Tibial nerve (tissue), 4 donors: ENCODE measurements at regions not wholly inside any gene's neighbourhood (a gene's known extent, or its start where the extent isn't known, plus 50 kb on each side); places are given as distances from the start of the nearest gene placed in this dataset.

ENCODE experiments used
- DNase-seq, 2 donors: peaks; one replicate each; pipeline ENCODE4 v3.0.0-alpha.2; 2019; ENCODE audit warnings: low spot score in 2 of 2
- H3K27ac ChIP-seq, 4 donors: fragments of 200-600 bp; sonication (generic) in 3 of 4; one replicate each; pipeline ENCODE4 v1.5.1; 2017 to 2019; ENCODE audit warnings: mild to moderate bottlenecking in 1 of 4
- H3K27me3 ChIP-seq, 2 donors: fragments of 200-600 bp; sonication (generic) in 1 of 2; one replicate each; pipeline versions ENCODE4 v1.5.1 to v1.6.0; 2017 to 2019
- H3K36me3 ChIP-seq, 3 donors: fragments of 200-600 bp; sonication (generic); one replicate each; pipeline ENCODE4 v1.5.1; 2018 to 2019
- H3K4me1 ChIP-seq, 4 donors: fragments of 200-600 bp; sonication (generic) in 3 of 4; one replicate each; pipeline ENCODE4 v1.5.1; 2017 to 2019
- H3K4me3 ChIP-seq, 4 donors: fragments of 200-600 bp; sonication (generic) in 3 of 4; one replicate each; pipeline ENCODE4 v1.5.1; 2017 to 2019; ENCODE audit warnings: mild to moderate bottlenecking in 1 of 4, moderate library complexity in 1 of 4
- H3K9me3 ChIP-seq, 4 donors: fragments of 200-600 bp; sonication (generic) in 3 of 4; one replicate each; pipeline ENCODE4 v1.5.1; 2017 to 2019
- EP300 ChIP-seq, 2 donors: sonication (generic); formaldehyde crosslinking; IDR thresholded peaks; one replicate each; pipeline ENCODE4 v1.6.1; 2017; ENCODE audit warnings: antibody characterized with exemption in 2 of 2, mild to moderate bottlenecking in 1 of 2
- POLR2A ChIP-seq, 2 donors: fragments of 450-650 bp; IDR thresholded peaks; one replicate each; pipeline ENCODE4 v1.6.1; 2017; ENCODE audit warnings: antibody characterized with exemption in 2 of 2, mild to moderate bottlenecking in 2 of 2, moderate library complexity in 2 of 2
- WGBS, 2 donors: methylation state at CpG; one replicate each; pipeline ENCODE4 v1.1.5; 2018; 5-methylcytosine and 5-hydroxymethylcytosine counted together
- TF ChIP-seq, protein P1 (sequence below), 5 experiments: fragments of 200-600 bp in 3 of 5; fragments of 450-650 bp in 2 of 5; sonication (generic) in 3 of 5; IDR thresholded peaks; one replicate each; pipeline ENCODE4 v1.5.1; 2016 to 2019; ENCODE audit warnings: antibody characterized with exemption in 5 of 5, mild to moderate bottlenecking in 3 of 5, moderate library complexity in 2 of 5

GRCh38 chr10:101293007-101293723, 60.8 kb upstream of the BTRC start:
- WGBS, 2 donors = 40 to 51% methylated on average over 17 of the region's 17 CpGs
- H3K27me3 ChIP-seq = peaks cover 0 to 95% of the 10 kb centered on the region in 2 donors
- H3K9me3 ChIP-seq = no peaks in the 10 kb centered on the region
- H3K36me3 ChIP-seq = no peaks in the 10 kb centered on the region
- peak overlapping the region in 1 of 4 donors; percentile 53 for H3K4me3 ChIP-seq
- no peak overlapping the region for H3K27ac ChIP-seq
- DNase-seq = no peak
- TF ChIP-seq POLR2A (IDR thresholded peaks at IDR 0.05) = no peak
- TF ChIP-seq, protein P1, sequence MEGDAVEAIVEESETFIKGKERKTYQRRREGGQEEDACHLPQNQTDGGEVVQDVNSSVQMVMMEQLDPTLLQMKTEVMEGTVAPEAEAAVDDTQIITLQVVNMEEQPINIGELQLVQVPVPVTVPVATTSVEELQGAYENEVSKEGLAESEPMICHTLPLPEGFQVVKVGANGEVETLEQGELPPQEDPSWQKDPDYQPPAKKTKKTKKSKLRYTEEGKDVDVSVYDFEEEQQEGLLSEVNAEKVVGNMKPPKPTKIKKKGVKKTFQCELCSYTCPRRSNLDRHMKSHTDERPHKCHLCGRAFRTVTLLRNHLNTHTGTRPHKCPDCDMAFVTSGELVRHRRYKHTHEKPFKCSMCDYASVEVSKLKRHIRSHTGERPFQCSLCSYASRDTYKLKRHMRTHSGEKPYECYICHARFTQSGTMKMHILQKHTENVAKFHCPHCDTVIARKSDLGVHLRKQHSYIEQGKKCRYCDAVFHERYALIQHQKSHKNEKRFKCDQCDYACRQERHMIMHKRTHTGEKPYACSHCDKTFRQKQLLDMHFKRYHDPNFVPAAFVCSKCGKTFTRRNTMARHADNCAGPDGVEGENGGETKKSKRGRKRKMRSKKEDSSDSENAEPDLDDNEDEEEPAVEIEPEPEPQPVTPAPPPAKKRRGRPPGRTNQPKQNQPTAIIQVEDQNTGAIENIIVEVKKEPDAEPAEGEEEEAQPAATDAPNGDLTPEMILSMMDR (IDR thresholded peaks at IDR 0.05) = no peak
- TF ChIP-seq EP300 (IDR thresholded peaks at IDR 0.05) = no peak
- peaks cover 0 to 23% (median 12%) of the 10 kb centered on the region in 4 donors for H3K4me1 ChIP-seq

- H3K36me3 ChIP-seq = no peaks in the 10 kb centered on the region
- DNase-seq = no peak
- H3K9me3 ChIP-seq = no peaks in the 10 kb centered on the region
- peaks cover 0 to 96% of the 10 kb centered on the region in 2 donors for H3K27me3 ChIP-seq
- no peak overlapping the region for H3K4me3 ChIP-seq
- WGBS, 2 donors = 81 to 97% methylated on average over 3 of the region's 3 CpGs
- TF ChIP-seq EP300 (IDR thresholded peaks at IDR 0.05) = no peak
- TF ChIP-seq, protein P1 (IDR thresholded peaks at IDR 0.05) = no peak
- TF ChIP-seq POLR2A (IDR thresholded peaks at IDR 0.05) = no peak
- peaks cover 0 to 23% (median 12%) of the 10 kb centered on the region in 4 donors for H3K4me1 ChIP-seq
- H3K27ac ChIP-seq = no peak overlapping the region
Measured at GRCh38 chr10:101294109-101294508, 59.9 kb upstream of the BTRC start.

GRCh38 chr10:101295261-101295660, 58.7 kb upstream of the BTRC start:
- Histone ChIP-seq H3K36me3 (no peaks in the 10 kb centered on the region), H3K4me1 (peaks cover 0 to 23% (median 12%) of the 10 kb centered on the region in 4 donors), H3K4me3 (no peak overlapping the region), H3K27me3 (peaks cover 0 to 94% of the 10 kb centered on the region in 2 donors), H3K9me3 (no peaks in the 10 kb centered on the region), H3K27ac (no peak overlapping the region)
- 49 to 62% methylated on average over 4 of the region's 4 CpGs for WGBS, 2 donors
- DNase-seq = no peak
- TF ChIP-seq, protein P1 (IDR thresholded peaks at IDR 0.05) = no peak
- no peak for TF ChIP-seq POLR2A (IDR thresholded peaks at IDR 0.05)
- TF ChIP-seq EP300 (IDR thresholded peaks at IDR 0.05) = no peak

DNA sequence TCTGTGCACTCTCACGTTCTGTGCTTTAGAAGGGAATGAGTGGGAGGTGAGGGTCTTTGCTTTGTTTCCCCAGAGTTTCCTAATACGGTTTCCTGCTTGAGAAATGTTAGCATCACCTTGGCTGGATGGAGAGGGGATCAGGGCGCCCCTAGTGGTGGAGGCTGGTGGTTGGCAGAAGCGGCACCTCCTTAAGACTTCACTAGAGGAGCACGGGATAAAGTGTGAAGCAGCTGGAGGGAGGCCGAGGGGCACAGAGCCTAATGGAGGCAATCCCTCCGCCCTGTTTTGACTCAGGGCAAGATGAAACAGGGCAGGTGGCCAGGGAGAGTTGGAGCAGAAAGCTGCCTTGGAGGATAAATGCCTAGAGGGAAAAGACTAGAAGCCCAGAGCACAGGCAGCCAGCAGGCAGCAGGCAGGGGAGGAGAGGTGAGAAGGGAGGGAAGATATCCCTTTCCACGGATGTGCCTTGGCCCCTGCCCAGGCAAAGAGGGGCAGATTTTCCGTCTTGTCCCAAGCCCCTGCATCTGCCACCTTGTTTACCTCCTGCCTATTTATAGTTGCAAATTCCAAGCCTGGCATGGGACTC, 56.0 kb upstream of the BTRC start:
- Histone ChIP-seq H3K4me1 (peaks cover 0 to 1% (median 0%) of the 10 kb centered on the region in 4 donors), H3K9me3 (peaks cover 0 to 6% (median 0%) of the 10 kb centered on the region in 4 donors), H3K27ac (no peak overlapping the region), H3K27me3 (peaks cover 0 to 89% of the 10 kb centered on the region in 2 donors), H3K4me3 (no peak overlapping the region), H3K36me3 (no peaks in the 10 kb centered on the region)
- TF ChIP-seq, protein P1 (IDR thresholded peaks at IDR 0.05) = peak; percentile 45 to 75 (median 64)
- no peak for TF ChIP-seq POLR2A (IDR thresholded peaks at IDR 0.05)
- WGBS, 2 donors = 8 to 11% methylated on average over 9 of the region's 9 CpGs
- DNase-seq = peak; percentile 25 to 52

DNA sequence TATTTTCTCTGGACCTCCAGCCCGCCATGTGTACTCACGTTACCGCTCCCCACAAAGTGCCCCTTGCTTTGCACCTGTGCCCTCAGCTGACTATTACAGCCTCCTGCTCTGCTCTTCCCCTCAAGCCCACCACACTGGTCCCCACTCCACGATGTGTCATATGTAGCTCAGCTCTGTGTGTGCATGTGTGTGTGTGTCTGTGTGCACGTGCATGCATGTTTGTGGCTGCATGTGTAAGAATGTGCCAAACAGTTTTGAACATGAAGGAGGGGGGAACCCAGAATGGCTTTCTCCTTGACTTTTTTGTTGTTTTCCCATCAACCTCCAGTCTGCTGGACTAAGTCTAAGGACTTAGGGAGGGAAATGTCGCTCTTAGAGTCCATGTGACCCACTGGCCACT, 54.8 kb upstream of the BTRC start:
- Histone ChIP-seq H3K4me3 (no peak overlapping the region), H3K36me3 (no peaks in the 10 kb centered on the region), H3K4me1 (no peaks in the 10 kb centered on the region), H3K27me3 (peaks cover 0 to 89% of the 10 kb centered on the region in 2 donors), H3K9me3 (peaks cover 0 to 6% (median 0%) of the 10 kb centered on the region in 4 donors), H3K27ac (no peak overlapping the region)
- 86% methylated on average over 6 of the region's 6 CpGs for WGBS, 2 donors
- no peak for TF ChIP-seq EP300 (IDR thresholded peaks at IDR 0.05)
- TF ChIP-seq, protein P1 (IDR thresholded peaks at IDR 0.05) = no peak
- no peak for TF ChIP-seq POLR2A (IDR thresholded peaks at IDR 0.05)
- DNase-seq = no peak
